ENCODE measurements at regions not wholly inside any gene's neighbourhood (a gene's known extent, or its start where the extent isn't known, plus 50 kb on each side); places are given as distances from the start of the nearest gene placed in this dataset.
"Not testable (repeated sequence)": the region's sequence is repeated elsewhere in the genome, so short reads cannot be mapped to it uniquely, and the experiment has no call there.

- not testable (repeated sequence) for TF ChIP-seq CTCF, POLR2A (IDR thresholded peaks at IDR 0.05)
Measured at GRCh38 chr2:144970410-144970809, 450.5 kb upstream of the ZEB2 start.

Data from testis (tissue), 2 donors.